Neuronal stem cell (in vitro differentiated cells): ENCODE measurements at regions not wholly inside any gene's neighbourhood (a gene's known extent, or its start where the extent isn't known, plus 50 kb on each side); places are given as distances from the start of the nearest gene placed in this dataset.

Source experiments
- DNase-seq: peaks from one replicate; pipeline ENCODE4 v3.0.0-alpha.2; 2013; ENCODE audit warnings: low spot score
- H2AFZ ChIP-seq: one replicate; pipeline ENCODE4 v1.6.1; 2013; ENCODE audit warnings: mild to moderate bottlenecking, low read length, inconsistent platforms
- H2AK5ac ChIP-seq: 2 replicates; pipeline ENCODE4 v1.6.1; 2013; ENCODE audit warnings: low read depth, mild to moderate bottlenecking, inconsistent platforms, low read length, moderate library complexity, mixed read lengths
- H2BK120ac ChIP-seq: 2 replicates; pipeline ENCODE4 v1.6.1; 2013; ENCODE audit warnings: low read depth, mild to moderate bottlenecking, inconsistent platforms, low read length, moderate library complexity, mixed read lengths
- H2BK12ac ChIP-seq: one replicate; pipeline ENCODE4 v1.6.1; 2013; ENCODE audit warnings: low read length, inconsistent platforms
- H2BK15ac ChIP-seq: 2 replicates; pipeline ENCODE4 v1.6.1; 2013; ENCODE audit warnings: mild to moderate bottlenecking, low read length, inconsistent platforms, mixed read lengths
- H2BK5ac ChIP-seq: one replicate; pipeline ENCODE4 v1.6.1; 2013; ENCODE audit warnings: inconsistent platforms, mild to moderate bottlenecking, low read length, moderate library complexity
- H3K14ac ChIP-seq: one replicate; pipeline ENCODE4 v1.6.1; 2013; ENCODE audit warnings: low read length, inconsistent platforms
- H3K18ac ChIP-seq: 2 replicates; pipeline ENCODE4 v1.6.1; 2013; ENCODE audit warnings: low read length, inconsistent platforms
- H3K23ac ChIP-seq: 2 replicates; pipeline ENCODE4 v1.6.1; 2013; ENCODE audit warnings: low read depth, mild to moderate bottlenecking, mixed read lengths, low read length, inconsistent platforms; ENCODE audit not compliant: poor library complexity
- H3K27ac ChIP-seq: replicated peaks from 3 replicates; pipeline ENCODE4 v1.5.1; 2013; ENCODE audit warnings: low read length, inconsistent platforms
- H3K27me3 ChIP-seq, 3 experiments: 2 replicates each; pipeline ENCODE4 v1.6.1; 2013; ENCODE audit warnings: low read length in 3 of 3, mild to moderate bottlenecking in 2 of 3, inconsistent platforms in 1 of 3, low read depth in 1 of 3, mixed read lengths in 1 of 3, moderate library complexity in 1 of 3; ENCODE audit not compliant: control insufficient read depth in 3 of 3, insufficient read depth in 3 of 3
- H3K36me3 ChIP-seq, 2 donors: replicated peaks in 1 of 2; 2 replicates each; pipeline ENCODE4 v1.6.1; 2013; ENCODE audit warnings: low read length in 2 of 2; ENCODE audit not compliant: control insufficient read depth in 2 of 2, insufficient read depth in 2 of 2
- H3K4ac ChIP-seq: 2 replicates; pipeline ENCODE4 v1.6.1; 2013; ENCODE audit warnings: inconsistent platforms, mild to moderate bottlenecking, low read length, moderate library complexity
- H3K4me1 ChIP-seq, 2 donors: 1 replicate in 1 of 2; 2 replicates in 1 of 2; pipeline ENCODE4 v1.6.1; 2013; ENCODE audit warnings: low read length in 2 of 2, low read depth in 1 of 2; ENCODE audit not compliant: control insufficient read depth in 2 of 2, insufficient read depth in 1 of 2
- H3K4me2 ChIP-seq: one replicate; pipeline ENCODE4 v1.6.1; 2013; ENCODE audit warnings: mild to moderate bottlenecking, low read length, inconsistent platforms; ENCODE audit not compliant: insufficient read depth, poor library complexity, severe bottlenecking
- H3K4me3 ChIP-seq, 2 donors: 2 replicates each; pipeline ENCODE4 v1.5.1; 2013; ENCODE audit warnings: low read length in 2 of 2, mild to moderate bottlenecking in 2 of 2, inconsistent platforms in 1 of 2, moderate library complexity in 1 of 2
- H3K79me1 ChIP-seq: one replicate; pipeline ENCODE4 v1.6.1; 2013; ENCODE audit warnings: low read depth, mild to moderate bottlenecking, inconsistent platforms, low read length, moderate library complexity
- H3K9ac ChIP-seq: one replicate; pipeline ENCODE4 v1.6.1; 2013; ENCODE audit warnings: mild to moderate bottlenecking, low read depth, low read length, inconsistent platforms; ENCODE audit not compliant: poor library complexity
- H3K9me3 ChIP-seq, 2 donors: replicated peaks in 1 of 2; 2 replicates each; pipeline versions ENCODE3 to v1.6.1; 2013; ENCODE audit warnings: low read length in 2 of 2, mild to moderate bottlenecking in 2 of 2, inconsistent platforms in 1 of 2, low read depth in 1 of 2, mixed read lengths in 1 of 2, moderate library complexity in 1 of 2; ENCODE audit not compliant: control insufficient read depth in 2 of 2, insufficient read depth in 1 of 2
- H4K8ac ChIP-seq: one replicate; pipeline ENCODE4 v1.6.1; 2013; ENCODE audit warnings: low read depth, mild to moderate bottlenecking, inconsistent platforms, low read length, moderate library complexity
- H4K91ac ChIP-seq: one replicate; pipeline ENCODE4 v1.6.1; 2013; ENCODE audit warnings: low read length, low read depth, mild to moderate bottlenecking, inconsistent platforms; ENCODE audit not compliant: poor library complexity
- WGBS, 2 donors: extraction: QIAGEN DNeasy Blood & Tissue Kit; methylation state at CpG; one replicate each; pipeline ENCODE4 v1.1.7; 2013; ENCODE audit warnings: missing lambda C conversion rate in 2 of 2, mixed read lengths in 1 of 2; ENCODE audit not compliant: insufficient read length in 2 of 2, insufficient replicate concordance in 1 of 2; ENCODE audit errors: extremely low coverage in 2 of 2; 5-methylcytosine and 5-hydroxymethylcytosine counted together

DNA sequence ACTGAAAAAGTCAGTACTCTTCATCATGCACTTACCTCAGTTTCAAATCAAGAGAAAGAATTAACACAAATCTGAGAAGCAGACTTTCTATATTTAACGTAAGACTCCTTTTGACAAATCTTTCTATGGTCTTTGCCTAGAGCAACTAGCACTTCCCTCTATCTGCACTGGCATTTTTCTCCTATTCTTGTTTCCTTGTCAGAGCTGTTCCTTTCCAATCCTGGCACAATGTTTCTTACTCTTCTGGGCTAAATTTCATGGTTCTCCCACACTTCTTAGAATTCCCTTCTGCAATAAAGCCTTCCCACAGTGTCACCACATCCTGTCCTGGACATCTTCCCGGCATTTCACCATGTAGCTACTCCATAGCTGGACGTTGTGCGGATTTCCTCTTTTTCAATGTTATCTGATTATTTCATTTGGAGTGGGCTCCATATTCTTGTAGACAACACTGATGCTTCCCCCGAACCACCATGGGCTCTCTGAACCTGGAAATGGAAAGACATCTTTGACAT lies 144.7 kb upstream of the CTNNA2 start:
- Histone ChIP-seq H3K27ac (no peak overlapping the region), H3K18ac (no peak overlapping the region), H2AK5ac (no peak overlapping the region), H3K79me1 (no peaks in the 10 kb centered on the region), H4K91ac (no peak overlapping the region), H3K36me3 (no peaks in the 10 kb centered on the region), H3K14ac (no peak overlapping the region), H2AFZ (no peak overlapping the region), H3K27me3 (no peaks in the 10 kb centered on the region), H3K4ac (no peak overlapping the region), H2BK12ac (no peak overlapping the region), H3K4me2 (no peak overlapping the region), H3K4me1 (peaks cover 0 to 9% of the 10 kb centered on the region in 2 donors), H3K9ac (no peak overlapping the region), H3K4me3 (no peak overlapping the region), H2BK120ac (no peak overlapping the region), H2BK15ac (no peak overlapping the region), H3K23ac (no peak overlapping the region), H4K8ac (no peak overlapping the region), H2BK5ac (no peak overlapping the region), H3K9me3 (no peaks in the 10 kb centered on the region)
- no CpG with 5 or more reads among the region's 5 CpGs for WGBS, 2 donors
- DNase-seq, result no peak

DNA sequence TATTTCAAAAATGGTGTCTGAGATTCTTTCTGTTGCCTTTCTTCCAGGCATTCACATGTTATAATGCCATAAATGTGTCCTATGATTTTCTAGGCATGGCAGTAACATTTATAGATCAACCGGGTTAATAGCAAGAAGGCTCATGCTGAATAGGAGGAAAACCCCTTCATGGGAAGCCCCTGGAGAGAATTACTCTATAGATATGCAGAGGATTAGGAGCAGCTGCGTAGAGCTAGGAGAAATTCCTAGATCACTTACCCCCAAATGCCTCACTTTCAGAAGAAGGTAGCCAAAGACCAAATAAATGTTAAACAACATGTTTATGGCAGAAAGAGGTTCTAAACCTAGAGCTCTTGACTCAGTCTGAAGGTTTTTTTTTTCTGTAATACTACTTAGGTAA lies 153.4 kb upstream of the CTNNA2 start:
- H2BK120ac ChIP-seq, result no peak overlapping the region
- H3K27me3 ChIP-seq, result no peaks in the 10 kb centered on the region
- H3K9me3 ChIP-seq, result no peaks in the 10 kb centered on the region
- no peak overlapping the region for H4K91ac ChIP-seq
- no peak overlapping the region for H3K27ac ChIP-seq
- no peak overlapping the region for H3K4me3 ChIP-seq
- no peak overlapping the region for H2BK15ac ChIP-seq
- no peak overlapping the region for H4K8ac ChIP-seq
- no peaks in the 10 kb centered on the region for H3K36me3 ChIP-seq
- no peak overlapping the region for H2AK5ac ChIP-seq
- DNase-seq, result no peak
- no peak overlapping the region for H3K4ac ChIP-seq
- H3K9ac ChIP-seq, result no peak overlapping the region
- no peaks in the 10 kb centered on the region for H3K4me1 ChIP-seq
- H3K23ac ChIP-seq, result no peak overlapping the region
- H2BK5ac ChIP-seq, result no peak overlapping the region
- H3K14ac ChIP-seq, result no peak overlapping the region
- no CpG with 5 or more reads among the region's 2 CpGs for WGBS, 2 donors
- no peak overlapping the region for H2BK12ac ChIP-seq
- H3K18ac ChIP-seq, result no peak overlapping the region
- H2AFZ ChIP-seq, result no peak overlapping the region
- no peaks in the 10 kb centered on the region for H3K79me1 ChIP-seq
- H3K4me2 ChIP-seq, result no peak overlapping the region

DNA sequence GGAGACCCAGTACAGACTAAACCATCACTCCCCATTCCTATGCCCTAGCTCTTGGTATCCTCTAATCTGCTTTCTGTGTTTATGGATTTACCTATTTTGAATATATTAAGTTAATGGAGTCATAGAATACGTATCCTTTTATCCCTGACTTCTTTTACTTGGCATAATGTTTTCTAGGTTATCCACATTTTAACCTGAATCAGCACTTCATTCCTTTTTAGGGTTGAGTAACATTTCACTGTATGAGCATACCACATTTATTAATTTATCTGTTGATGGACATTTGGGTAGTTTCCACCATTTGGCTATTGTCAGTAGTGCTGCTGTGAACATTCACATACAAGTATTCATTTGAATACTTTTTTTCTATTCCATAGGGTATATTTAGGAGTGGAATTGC lies 157.3 kb upstream of the CTNNA2 start:
- Histone ChIP-seq H2AFZ (no peak overlapping the region), H3K4ac (no peak overlapping the region), H2BK12ac (no peak overlapping the region), H3K4me2 (no peak overlapping the region), H3K18ac (no peak overlapping the region), H3K23ac (no peak overlapping the region), H4K8ac (no peak overlapping the region), H3K4me1 (no peaks in the 10 kb centered on the region), H3K27me3 (no peaks in the 10 kb centered on the region), H3K36me3 (no peaks in the 10 kb centered on the region), H2BK5ac (no peak overlapping the region), H2AK5ac (no peak overlapping the region), H2BK15ac (no peak overlapping the region), H2BK120ac (no peak overlapping the region), H3K14ac (no peak overlapping the region), H3K79me1 (no peaks in the 10 kb centered on the region), H3K9ac (no peak overlapping the region), H3K4me3 (no peak overlapping the region), H3K27ac (no peak overlapping the region), H4K91ac (no peak overlapping the region), H3K9me3 (no peaks in the 10 kb centered on the region)
- no peak for DNase-seq
- no CpG with 5 or more reads among the region's 1 CpG for WGBS, 2 donors

DNA sequence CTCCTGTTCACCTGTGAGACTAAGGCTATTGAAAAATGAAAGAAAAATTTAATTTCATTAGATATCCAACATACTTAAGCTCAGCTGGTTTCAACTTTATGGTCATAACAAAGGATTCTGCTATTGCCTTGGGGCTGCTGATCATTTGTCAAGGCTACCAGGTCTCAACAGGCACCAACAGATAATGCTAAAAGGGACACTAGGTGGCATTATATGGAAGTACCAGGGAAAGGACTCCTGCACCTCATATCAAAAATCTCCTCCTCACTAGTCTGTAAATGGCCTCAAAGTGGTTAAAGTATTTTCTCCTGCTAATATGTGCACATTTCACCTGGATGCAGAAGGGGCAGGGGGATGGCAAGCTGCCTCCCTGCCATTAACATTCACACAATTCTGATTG lies 167.9 kb upstream of the REG3A start:
- Histone ChIP-seq H3K18ac (no peak overlapping the region), H3K9ac (no peak overlapping the region), H3K79me1 (no peaks in the 10 kb centered on the region), H4K8ac (no peak overlapping the region), H2AK5ac (no peak overlapping the region), H3K27me3 (no peaks in the 10 kb centered on the region), H2BK5ac (no peak overlapping the region), H3K14ac (no peak overlapping the region), H2AFZ (no peak overlapping the region), H2BK120ac (no peak overlapping the region), H3K9me3 (no peaks in the 10 kb centered on the region), H2BK12ac (no peak overlapping the region), H2BK15ac (no peak overlapping the region), H3K4me3 (no peak overlapping the region), H3K4me1 (no peaks in the 10 kb centered on the region), H3K4ac (no peak overlapping the region), H3K27ac (no peak overlapping the region), H3K36me3 (no peaks in the 10 kb centered on the region), H3K4me2 (no peak overlapping the region), H4K91ac (no peak overlapping the region), H3K23ac (no peak overlapping the region)
- DNase-seq, result no peak
